EH (cell line): ENCODE measurements at regions not wholly inside any gene's neighbourhood (a gene's known extent, or its start where the extent isn't known, plus 50 kb on each side); places are given as distances from the start of the nearest gene placed in this dataset.

Experiments
- DNase-seq: peaks from one replicate; pipeline ENCODE4 v3.0.0-alpha.2; 2015; ENCODE audit warnings: low read depth

DNA sequence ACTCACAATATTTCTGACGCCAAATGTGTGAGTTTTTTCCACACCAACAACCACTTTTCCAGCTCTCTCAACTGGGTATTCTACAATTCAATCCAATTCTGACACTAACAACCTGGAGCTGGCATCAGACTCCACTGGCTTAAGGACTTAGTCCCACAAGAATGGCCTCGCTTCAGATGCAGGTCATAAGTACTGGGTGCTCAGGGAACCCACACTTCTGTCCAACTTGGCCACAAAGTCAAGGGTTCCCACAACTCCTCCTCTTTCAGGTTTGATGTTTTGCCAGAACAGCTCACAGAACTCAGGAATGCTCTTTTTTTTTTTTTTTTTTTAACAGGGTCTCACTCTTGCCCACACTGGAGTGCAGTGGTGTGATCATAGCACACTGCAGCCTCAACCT lies 56.1 kb upstream of the TMC5 start:
- no peak for DNase-seq

DNA sequence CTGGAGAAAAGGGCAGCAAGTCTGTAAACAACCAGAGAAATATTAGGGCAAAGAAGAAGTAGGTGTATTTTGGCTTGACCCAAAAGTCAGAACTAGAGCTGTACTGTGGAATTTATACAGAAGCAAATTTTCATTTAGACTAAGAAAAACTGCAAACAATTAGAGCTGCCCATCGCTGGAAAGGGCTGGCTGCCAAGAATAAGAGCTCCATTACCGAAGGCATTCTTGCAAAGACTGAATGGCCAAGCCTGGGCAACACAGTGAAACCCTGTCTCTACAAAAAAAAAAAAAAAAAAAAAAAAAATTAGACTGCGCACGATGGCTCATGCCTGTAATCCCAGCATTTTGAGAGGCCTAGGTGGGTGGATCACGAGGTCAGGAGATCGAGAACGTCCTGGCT lies 53.9 kb upstream of the TMC5 start:
- DNase-seq = no peak

DNA sequence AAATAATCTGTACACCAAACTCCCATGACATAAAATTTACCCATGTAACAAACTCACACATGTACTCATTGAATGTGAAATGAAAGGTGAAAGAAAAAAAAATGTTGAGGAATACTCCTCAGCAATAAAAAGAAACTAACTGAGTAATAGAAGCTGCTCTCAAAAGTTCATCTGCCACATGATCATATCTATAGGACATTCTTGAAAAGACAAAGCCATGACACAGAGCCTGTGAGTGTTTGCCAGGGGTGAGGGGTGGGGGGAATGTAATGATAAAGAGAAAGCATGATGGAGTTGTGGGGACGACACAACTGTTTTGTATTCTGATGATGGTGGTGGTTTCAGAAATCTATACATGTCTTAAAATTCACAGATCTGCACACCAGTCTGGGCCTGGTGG lies 52.2 kb upstream of the TMC5 start:
- DNase-seq = no peak

DNA sequence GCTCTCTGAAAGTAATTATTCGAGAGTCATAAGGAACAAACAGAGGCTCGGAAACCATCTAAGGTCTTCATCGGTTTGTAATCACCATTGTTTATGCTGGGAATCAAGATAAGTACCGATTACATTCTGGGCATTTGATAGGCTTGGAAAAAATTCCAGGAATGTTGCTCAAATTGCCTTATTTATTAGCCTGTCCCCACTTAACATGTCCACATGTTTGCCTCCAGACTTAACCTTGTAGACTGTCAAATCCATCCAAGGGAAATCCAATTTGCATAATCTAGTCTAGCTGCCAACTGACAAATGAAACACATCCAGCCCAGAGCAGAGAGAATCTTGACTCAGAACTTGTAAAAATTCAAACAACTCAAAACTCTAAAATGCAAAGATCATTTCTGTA lies 51.3 kb upstream of the TMC5 start:
- DNase-seq = peak; percentile 10

DNA sequence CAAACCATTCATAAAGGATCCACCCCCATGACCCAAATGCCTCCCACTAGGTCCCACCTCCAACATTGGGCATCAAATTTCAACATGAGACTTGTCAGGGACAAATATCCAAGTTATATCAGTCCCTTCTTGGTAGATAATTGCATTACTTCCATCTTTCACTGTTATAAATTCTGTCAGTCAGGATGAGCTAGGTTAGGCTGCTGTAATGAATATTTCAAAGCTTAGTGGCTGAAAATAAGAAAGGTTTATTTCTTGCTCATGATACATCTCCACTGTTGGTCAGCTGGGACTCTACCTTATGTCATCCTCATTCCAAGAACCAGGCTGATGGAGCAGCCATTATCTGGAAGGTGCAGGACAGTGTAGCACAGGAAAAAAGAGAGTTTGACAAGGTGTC lies 50.3 kb upstream of the TMC5 start:
- DNase-seq = no peak
